ENCODE measurements at regions not wholly inside any gene's neighbourhood (a gene's known extent, or its start where the extent isn't known, plus 50 kb on each side); places are given as distances from the start of the nearest gene placed in this dataset.

DNA sequence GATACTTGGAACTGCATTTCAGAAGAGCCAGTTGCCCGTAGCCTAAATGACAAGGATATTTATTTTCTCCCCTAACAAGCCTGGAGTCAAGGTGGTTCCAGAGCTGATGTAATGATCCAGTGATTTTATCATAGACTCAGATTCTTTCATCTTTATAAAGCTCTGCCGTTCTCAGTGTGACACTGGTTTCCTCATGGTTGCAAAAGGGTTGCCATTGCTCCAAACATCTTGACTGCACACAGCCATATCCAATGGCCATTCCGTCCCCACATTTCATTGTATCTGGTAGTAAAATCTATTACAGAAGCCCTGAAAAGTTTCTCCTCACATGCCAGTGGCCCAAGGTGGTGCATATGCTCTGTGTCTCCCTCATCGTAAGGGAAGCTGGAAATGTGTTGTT lies 63.1 kb upstream of the SDK2 start:
- peaks cover 4% of the 10 kb centered on the region; the same call in 1 of the 2 replicates for H3K4me1 ChIP-seq (ENCODE audit: control insufficient read depth, insufficient read depth, low read length)
- H3K36me3 ChIP-seq (ENCODE audit: control insufficient read depth, insufficient read depth, low read length), result no peaks in the 10 kb centered on the region
- H3K9me3 ChIP-seq (ENCODE audit: control insufficient read depth, insufficient read depth, low read length), result no peaks in the 10 kb centered on the region
- no peak overlapping the region for H3K9ac ChIP-seq (ENCODE audit: low read depth, low read length)
- peaks cover 5% of the 10 kb centered on the region for H3K27me3 ChIP-seq (ENCODE audit: control insufficient read depth, insufficient read depth, low read length)
- no peak overlapping the region for H3K27ac ChIP-seq (ENCODE audit: low read depth, low read length)
- no peak overlapping the region for H3K4me3 ChIP-seq (ENCODE audit: low read depth, low read length)

DNA sequence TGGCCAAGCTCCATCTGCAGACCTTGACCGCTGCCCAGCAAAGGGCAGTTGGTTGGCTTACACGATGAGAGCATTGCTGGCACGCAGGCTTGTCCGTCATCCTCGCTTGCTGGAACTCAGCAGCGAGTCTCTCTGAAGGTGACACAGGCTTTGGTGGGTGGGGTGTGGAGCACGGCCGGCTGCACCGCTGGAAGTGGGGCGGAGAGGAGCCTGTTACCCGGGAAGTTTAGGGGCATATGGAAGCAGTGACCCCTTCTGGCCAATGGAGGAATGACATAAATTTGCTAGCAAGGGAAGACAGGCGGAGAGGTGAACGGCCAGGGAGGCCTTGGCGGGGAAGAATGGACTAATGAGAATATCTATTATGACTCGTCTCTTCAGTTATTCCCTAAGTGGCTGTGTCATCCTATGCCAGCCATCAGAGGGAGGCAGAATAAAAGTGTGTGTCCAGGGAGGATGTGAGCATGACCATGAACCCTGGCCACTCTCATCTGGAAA lies 65.9 kb upstream of the SDK2 start:
- Histone ChIP-seq H3K9me3 (ENCODE audit: control insufficient read depth, insufficient read depth, low read length) (no peaks in the 10 kb centered on the region), H3K36me3 (ENCODE audit: control insufficient read depth, insufficient read depth, low read length) (no peaks in the 10 kb centered on the region), H3K4me3 (ENCODE audit: low read depth, low read length) (no peak overlapping the region), H3K27me3 (ENCODE audit: control insufficient read depth, insufficient read depth, low read length) (peaks cover 5% of the 10 kb centered on the region), H3K9ac (ENCODE audit: low read depth, low read length) (no peak overlapping the region), H3K27ac (ENCODE audit: low read depth, low read length) (no peak overlapping the region), H3K4me1 (ENCODE audit: control insufficient read depth, insufficient read depth, low read length) (peaks cover 8% of the 10 kb centered on the region; the same call in 1 of the 2 replicates)

DNA sequence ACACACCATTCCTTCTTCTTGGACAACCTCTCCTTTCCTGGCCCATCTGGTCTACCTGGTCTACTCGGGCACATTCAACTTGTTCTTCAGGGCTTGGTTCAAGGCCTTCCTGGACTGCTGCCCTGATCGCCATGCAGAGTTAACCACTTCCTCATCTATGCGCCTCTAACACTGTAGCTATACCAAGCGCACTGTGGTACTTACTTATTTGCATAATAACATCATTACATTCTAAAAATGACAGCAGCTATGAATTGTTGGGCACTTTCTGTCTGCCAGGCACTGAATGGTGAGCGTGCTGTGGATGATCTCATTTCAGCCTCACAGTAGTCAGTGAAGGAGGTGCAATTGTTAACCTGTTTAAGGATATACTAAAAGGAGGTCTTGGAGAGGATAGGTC lies 66.9 kb upstream of the SDK2 start:
- Histone ChIP-seq H3K4me1 (ENCODE audit: control insufficient read depth, insufficient read depth, low read length) (peaks cover 16% of the 10 kb centered on the region), H3K27me3 (ENCODE audit: control insufficient read depth, insufficient read depth, low read length) (peaks cover 5% of the 10 kb centered on the region), H3K36me3 (ENCODE audit: control insufficient read depth, insufficient read depth, low read length) (no peaks in the 10 kb centered on the region), H3K27ac (ENCODE audit: low read depth, low read length) (no peak overlapping the region), H3K9ac (ENCODE audit: low read depth, low read length) (no peak overlapping the region), H3K4me3 (ENCODE audit: low read depth, low read length) (no peak overlapping the region), H3K9me3 (ENCODE audit: control insufficient read depth, insufficient read depth, low read length) (no peaks in the 10 kb centered on the region)

DNA sequence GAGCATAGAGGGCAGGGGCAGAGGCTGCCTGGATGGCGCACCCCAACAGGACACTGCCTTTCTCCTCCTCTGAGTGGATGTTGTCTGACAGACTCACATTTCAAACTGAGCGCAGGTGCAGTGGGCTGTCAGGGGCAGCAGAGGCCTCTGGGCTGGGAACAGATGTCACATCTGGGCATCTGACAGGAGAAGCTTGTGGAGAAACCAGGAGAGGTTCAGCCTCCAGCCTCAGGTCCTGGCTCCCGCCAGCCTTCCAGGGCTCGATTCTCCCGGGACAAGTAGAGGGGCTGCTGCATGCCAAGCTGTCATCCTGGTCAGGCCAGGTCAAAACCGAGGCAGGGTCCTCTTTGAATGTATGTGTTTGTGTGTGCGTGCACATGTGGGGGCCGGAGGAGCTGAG lies 67.7 kb upstream of the SDK2 start:
- no peaks in the 10 kb centered on the region for H3K9me3 ChIP-seq (ENCODE audit: control insufficient read depth, insufficient read depth, low read length)
- H3K27ac ChIP-seq (ENCODE audit: low read depth, low read length), result no peak overlapping the region
- H3K9ac ChIP-seq (ENCODE audit: low read depth, low read length), result no peak overlapping the region
- no peaks in the 10 kb centered on the region for H3K36me3 ChIP-seq (ENCODE audit: control insufficient read depth, insufficient read depth, low read length)
- H3K27me3 ChIP-seq (ENCODE audit: control insufficient read depth, insufficient read depth, low read length), result peaks cover 5% of the 10 kb centered on the region
- no peak overlapping the region for H3K4me3 ChIP-seq (ENCODE audit: low read depth, low read length)
- H3K4me1 ChIP-seq (ENCODE audit: control insufficient read depth, insufficient read depth, low read length), result peaks cover 16% of the 10 kb centered on the region

DNA sequence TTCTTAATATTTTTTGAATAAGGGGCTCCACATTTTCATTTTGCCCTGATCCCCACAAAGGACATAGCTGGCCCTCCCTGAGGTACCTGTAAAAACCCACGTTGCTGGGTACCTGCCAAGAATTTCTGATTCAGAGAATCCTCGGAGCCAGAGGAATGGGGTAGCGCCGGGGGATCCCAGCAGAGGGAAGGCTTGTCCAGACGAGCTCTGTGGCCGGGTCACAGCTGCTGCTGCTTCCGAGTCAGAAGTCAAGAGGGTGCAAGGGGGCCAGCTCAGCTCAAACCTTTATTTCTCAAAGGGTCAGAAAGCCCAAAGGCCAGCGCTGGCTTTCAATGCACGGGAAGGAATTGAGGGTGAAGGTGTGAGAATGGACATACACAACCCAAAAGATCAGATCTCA lies 68.9 kb upstream of the SDK2 start:
- no peaks in the 10 kb centered on the region for H3K9me3 ChIP-seq (ENCODE audit: control insufficient read depth, insufficient read depth, low read length)
- H3K27me3 ChIP-seq (ENCODE audit: control insufficient read depth, insufficient read depth, low read length), result peaks cover 5% of the 10 kb centered on the region
- H3K36me3 ChIP-seq (ENCODE audit: control insufficient read depth, insufficient read depth, low read length), result no peaks in the 10 kb centered on the region
- H3K4me3 ChIP-seq (ENCODE audit: low read depth, low read length), result no peak overlapping the region
- H3K9ac ChIP-seq (ENCODE audit: low read depth, low read length), result no peak overlapping the region
- H3K4me1 ChIP-seq (ENCODE audit: control insufficient read depth, insufficient read depth, low read length), result peaks cover 16% of the 10 kb centered on the region
- H3K27ac ChIP-seq (ENCODE audit: low read depth, low read length), result no peak overlapping the region

DNA sequence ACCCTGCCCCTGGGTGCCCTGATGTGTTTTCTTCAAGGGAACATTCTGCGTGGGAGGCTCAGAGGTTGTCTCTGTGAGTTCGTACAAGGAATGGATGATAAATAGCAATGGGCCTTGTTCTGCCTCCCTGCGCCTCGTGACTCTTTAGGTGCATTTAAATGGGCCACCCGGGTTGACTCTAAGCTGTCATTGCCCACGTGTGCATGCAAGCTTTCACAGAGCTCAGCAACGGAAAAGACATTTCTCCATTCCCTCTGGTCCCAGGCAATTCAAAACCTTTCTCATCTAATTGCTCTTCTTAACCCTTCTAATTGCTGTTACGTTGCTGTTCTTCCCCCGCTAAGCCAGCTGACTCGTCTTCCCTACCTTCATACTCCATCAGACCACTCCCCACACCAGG lies 71.5 kb upstream of the SDK2 start:
- H3K36me3 ChIP-seq (ENCODE audit: control insufficient read depth, insufficient read depth, low read length), result no peaks in the 10 kb centered on the region
- H3K27ac ChIP-seq (ENCODE audit: low read depth, low read length), result no peak overlapping the region
- no peak overlapping the region for H3K9ac ChIP-seq (ENCODE audit: low read depth, low read length)
- peaks cover 15% of the 10 kb centered on the region for H3K4me1 ChIP-seq (ENCODE audit: control insufficient read depth, insufficient read depth, low read length)
- no peak overlapping the region for H3K4me3 ChIP-seq (ENCODE audit: low read depth, low read length)
- H3K27me3 ChIP-seq (ENCODE audit: control insufficient read depth, insufficient read depth, low read length), result no peaks in the 10 kb centered on the region; the same call in 1 of the 2 replicates
- H3K9me3 ChIP-seq (ENCODE audit: control insufficient read depth, insufficient read depth, low read length), result no peaks in the 10 kb centered on the region

DNA sequence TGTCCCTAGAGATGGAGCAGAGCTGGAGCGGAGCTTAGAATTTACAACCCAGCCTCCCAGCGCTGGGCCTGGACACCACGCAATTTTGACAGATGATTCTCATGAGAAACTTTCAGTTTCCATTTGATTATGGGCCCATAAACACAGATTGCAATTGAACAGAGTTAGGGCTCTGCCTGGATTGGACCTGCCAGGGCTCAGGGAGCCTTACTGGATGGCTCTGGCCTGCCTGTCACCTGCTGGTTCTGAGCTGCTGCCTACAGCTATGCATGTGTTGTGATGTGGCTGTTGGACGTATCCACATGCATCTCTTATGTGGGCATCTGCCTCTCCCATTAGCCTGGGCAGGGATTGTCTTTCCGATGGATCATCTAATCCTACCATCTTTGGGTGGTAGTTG lies 73.4 kb upstream of the SDK2 start:
- H3K4me3 ChIP-seq (ENCODE audit: low read depth, low read length), result no peak overlapping the region
- H3K9me3 ChIP-seq (ENCODE audit: control insufficient read depth, insufficient read depth, low read length), result no peaks in the 10 kb centered on the region
- H3K27ac ChIP-seq (ENCODE audit: low read depth, low read length), result no peak overlapping the region
- no peaks in the 10 kb centered on the region; the same call in 1 of the 2 replicates for H3K27me3 ChIP-seq (ENCODE audit: control insufficient read depth, insufficient read depth, low read length)
- H3K9ac ChIP-seq (ENCODE audit: low read depth, low read length), result no peak overlapping the region
- peaks cover 15% of the 10 kb centered on the region for H3K4me1 ChIP-seq (ENCODE audit: control insufficient read depth, insufficient read depth, low read length)
- H3K36me3 ChIP-seq (ENCODE audit: control insufficient read depth, insufficient read depth, low read length), result no peaks in the 10 kb centered on the region

DNA sequence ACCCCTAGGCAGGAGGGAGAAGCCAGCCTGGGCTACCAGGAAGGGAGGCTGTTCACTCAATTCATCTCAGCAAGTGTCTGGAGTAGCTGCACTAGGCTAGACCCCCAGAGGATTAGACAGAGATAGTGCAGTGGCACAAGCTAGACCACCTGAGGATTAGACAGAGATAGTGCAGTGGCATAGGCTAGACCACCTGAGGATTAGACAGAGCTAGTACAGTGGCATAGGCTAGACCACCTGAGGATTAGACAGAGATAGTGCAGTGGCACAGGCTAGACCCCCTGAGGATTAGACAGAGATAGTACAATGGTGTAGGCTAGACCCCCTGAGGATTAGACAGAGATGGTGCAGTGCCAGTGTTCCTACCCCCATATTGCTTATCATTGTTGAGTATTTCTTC lies 74.1 kb upstream of the SDK2 start:
- no peak overlapping the region for H3K27ac ChIP-seq (ENCODE audit: low read depth, low read length)
- H3K9me3 ChIP-seq (ENCODE audit: control insufficient read depth, insufficient read depth, low read length), result no peaks in the 10 kb centered on the region
- no peaks in the 10 kb centered on the region; the same call in 1 of the 2 replicates for H3K27me3 ChIP-seq (ENCODE audit: control insufficient read depth, insufficient read depth, low read length)

DNA sequence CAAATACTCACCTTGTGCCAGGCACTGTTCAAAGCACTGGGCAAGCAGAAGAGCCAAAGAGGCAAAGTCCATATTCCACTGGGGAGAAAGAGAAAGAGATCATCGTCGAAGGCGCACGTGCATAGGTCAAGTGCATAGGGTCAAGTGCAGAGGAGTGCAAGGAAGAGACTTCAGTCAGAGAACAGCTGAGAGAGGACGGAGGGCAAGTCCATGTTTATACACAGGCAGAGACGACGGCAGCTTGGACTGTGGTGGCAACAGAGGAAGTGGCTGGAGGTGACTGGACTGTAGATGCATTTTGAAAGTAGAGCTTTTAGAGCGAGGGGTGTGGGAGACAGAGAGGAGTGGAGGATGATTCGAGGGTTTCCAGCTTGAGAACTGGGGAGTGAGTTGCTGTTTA lies 74.7 kb upstream of the SDK2 start:
- no peaks in the 10 kb centered on the region for H3K36me3 ChIP-seq (ENCODE audit: control insufficient read depth, insufficient read depth, low read length)
- no peak overlapping the region for H3K9ac ChIP-seq (ENCODE audit: low read depth, low read length)
- no peaks in the 10 kb centered on the region for H3K9me3 ChIP-seq (ENCODE audit: control insufficient read depth, insufficient read depth, low read length)
- H3K27me3 ChIP-seq (ENCODE audit: control insufficient read depth, insufficient read depth, low read length), result no peaks in the 10 kb centered on the region; the same call in 1 of the 2 replicates
- peaks cover 11% of the 10 kb centered on the region for H3K4me1 ChIP-seq (ENCODE audit: control insufficient read depth, insufficient read depth, low read length)
- H3K27ac ChIP-seq (ENCODE audit: low read depth, low read length), result no peak overlapping the region
- H3K4me3 ChIP-seq (ENCODE audit: low read depth, low read length), result no peak overlapping the region

More for the DNA sequence above, 74.1 kb upstream of the SDK2 start:
- H3K9ac ChIP-seq (ENCODE audit: low read depth, low read length), result no peak overlapping the region
- peaks cover 14% of the 10 kb centered on the region for H3K4me1 ChIP-seq (ENCODE audit: control insufficient read depth, insufficient read depth, low read length)
- H3K36me3 ChIP-seq (ENCODE audit: control insufficient read depth, insufficient read depth, low read length), result no peaks in the 10 kb centered on the region
- H3K4me3 ChIP-seq (ENCODE audit: low read depth, low read length), result no peak overlapping the region

DNA sequence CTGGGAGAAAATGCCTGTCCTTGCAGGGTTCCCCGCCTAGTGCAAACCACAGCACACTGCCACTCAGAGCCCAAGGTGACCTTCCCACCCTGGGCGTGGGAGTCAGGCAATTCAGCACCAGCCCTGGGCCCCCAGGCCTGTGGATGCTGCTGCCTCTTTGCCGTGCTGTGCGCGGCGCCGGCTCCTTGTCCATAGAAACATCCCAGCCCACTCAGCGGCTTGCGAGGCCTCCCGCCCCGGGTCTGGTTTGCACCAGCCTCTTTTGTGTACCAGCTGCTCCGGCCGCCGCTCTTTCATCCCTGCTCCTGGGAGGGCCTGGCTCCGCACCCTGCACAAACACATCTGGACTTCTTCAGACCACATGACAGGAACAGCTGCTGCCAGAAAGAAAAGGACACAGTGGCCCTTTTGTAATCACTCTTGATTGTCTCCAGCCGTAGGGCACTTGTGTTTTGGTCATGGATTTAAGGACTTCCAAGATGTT lies 75.4 kb upstream of the SDK2 start:
- H3K9me3 ChIP-seq (ENCODE audit: control insufficient read depth, insufficient read depth, low read length), result no peaks in the 10 kb centered on the region
- peaks cover 11% of the 10 kb centered on the region for H3K4me1 ChIP-seq (ENCODE audit: control insufficient read depth, insufficient read depth, low read length)
- H3K9ac ChIP-seq (ENCODE audit: low read depth, low read length), result no peak overlapping the region
- H3K4me3 ChIP-seq (ENCODE audit: low read depth, low read length), result no peak overlapping the region
- H3K36me3 ChIP-seq (ENCODE audit: control insufficient read depth, insufficient read depth, low read length), result no peaks in the 10 kb centered on the region
- H3K27me3 ChIP-seq (ENCODE audit: control insufficient read depth, insufficient read depth, low read length), result no peaks in the 10 kb centered on the region; the same call in 1 of the 2 replicates
- H3K27ac ChIP-seq (ENCODE audit: low read depth, low read length), result no peak overlapping the region

DNA sequence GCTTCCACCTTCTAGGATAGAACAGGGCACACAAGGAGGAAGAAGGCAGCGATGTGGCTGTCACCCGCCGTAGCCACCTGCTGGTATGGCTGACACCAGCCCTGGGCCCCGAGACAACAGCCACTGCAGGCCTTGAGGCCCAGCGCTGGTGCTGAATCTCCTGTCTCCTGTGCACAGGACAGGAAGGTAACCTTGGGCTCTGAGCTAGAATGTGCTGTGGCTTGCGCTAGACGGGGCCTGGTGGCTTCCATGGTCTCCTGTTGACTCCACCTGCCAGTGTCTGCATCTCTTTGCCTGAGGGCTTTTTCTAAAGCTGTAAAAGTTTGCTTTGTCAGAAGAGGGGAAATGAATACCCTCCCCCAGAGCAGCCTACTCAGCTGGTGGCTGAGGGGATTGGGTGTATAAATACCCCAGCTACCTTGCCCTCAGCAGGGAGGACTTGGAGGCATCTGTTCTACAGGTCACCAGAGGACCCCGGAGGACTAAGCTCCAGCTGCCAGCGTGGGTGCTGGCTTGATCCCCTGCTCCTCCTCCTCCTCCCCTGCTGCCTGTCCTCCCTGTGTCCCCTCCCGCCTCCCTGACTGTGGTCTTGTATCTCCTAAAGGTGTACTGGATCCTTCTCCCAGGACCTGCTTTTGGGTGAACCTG lies 76.1 kb upstream of the SDK2 start:
- H3K9ac ChIP-seq (ENCODE audit: low read depth, low read length), result no peak overlapping the region
- no peak overlapping the region for H3K4me3 ChIP-seq (ENCODE audit: low read depth, low read length)
- no peak overlapping the region for H3K27ac ChIP-seq (ENCODE audit: low read depth, low read length)
- no peaks in the 10 kb centered on the region for H3K9me3 ChIP-seq (ENCODE audit: control insufficient read depth, insufficient read depth, low read length)
- peaks cover 11% of the 10 kb centered on the region for H3K4me1 ChIP-seq (ENCODE audit: control insufficient read depth, insufficient read depth, low read length)
- H3K27me3 ChIP-seq (ENCODE audit: control insufficient read depth, insufficient read depth, low read length), result no peaks in the 10 kb centered on the region
- no peaks in the 10 kb centered on the region for H3K36me3 ChIP-seq (ENCODE audit: control insufficient read depth, insufficient read depth, low read length)
